DOHH2 (cell line): ENCODE measurements at regions not wholly inside any gene's neighbourhood (a gene's known extent, or its start where the extent isn't known, plus 50 kb on each side); places are given as distances from the start of the nearest gene placed in this dataset.

Source experiments
- CTCF ChIP-seq: fragments of 200-600 bp; sonication (generic); IDR thresholded peaks from one replicate; pipeline ENCODE4 v1.5.1; 2014; ENCODE audit warnings: antibody characterized with exemption, mild to moderate bottlenecking, low read depth, low read length; ENCODE audit not compliant: poor library complexity, severe bottlenecking
- EZH2phosphoT487 ChIP-seq: fragments of 200-600 bp; sonication (generic); IDR thresholded peaks from 2 replicates; pipeline ENCODE4 v1.6.1; 2017; ENCODE audit warnings: borderline replicate concordance, mild to moderate bottlenecking, antibody characterized with exemption, low read length, moderate library complexity, mixed read lengths

- TF ChIP-seq EZH2phosphoT487 (no peak), CTCF (no peak)
Measured at GRCh38 chr6:139944131-139944530, 569.7 kb upstream of the CITED2 start.
